COLO668 (cell line): ENCODE measurements at regions not wholly inside any gene's neighbourhood (a gene's known extent, or its start where the extent isn't known, plus 50 kb on each side); places are given as distances from the start of the nearest gene placed in this dataset.
"Not testable (repeated sequence)": the region's sequence is repeated elsewhere in the genome, so short reads cannot be mapped to it uniquely, and the experiment has no call there.

Experiments used
- DNase-seq: peaks from one replicate; lab custom pipeline; 2025; ENCODE audit not compliant: unreplicated experiment; lab: John Stamatoyannopoulos, UW

- DNase-seq: no peak
These were observed 286.8 kb downstream of the MYCN start for GRCh38 chr2:16226943-16227664.

GRCh38 chr2:16226381-16226780, 286.0 kb downstream of the MYCN start:
- no peak for DNase-seq

- DNase-seq: no peak
These were observed 285.2 kb downstream of the MYCN start for GRCh38 chr2:16225545-16225944.

- DNase-seq: no peak
These were observed 284.7 kb downstream of the MYCN start for GRCh38 chr2:16225071-16225470.

GRCh38 chr2:16224298-16225045, 284.1 kb downstream of the MYCN start:
- DNase-seq: no peak

- DNase-seq: no peak
These were observed 283.5 kb downstream of the MYCN start for GRCh38 chr2:16223841-16224177.

- no peak for DNase-seq
These were observed 283.0 kb downstream of the MYCN start for GRCh38 chr2:16223161-16223840.

- DNase-seq: no peak
These were observed 282.0 kb downstream of the MYCN start for GRCh38 chr2:16222326-16222725.

- DNase-seq: no peak
These were observed 281.2 kb downstream of the MYCN start for GRCh38 chr2:16221461-16222010.

- DNase-seq: no peak
These were observed 279.1 kb downstream of the MYCN start for GRCh38 chr2:16219292-16219975.

- DNase-seq: peak; percentile 7
These were observed 278.3 kb downstream of the MYCN start for GRCh38 chr2:16218625-16219024.

GRCh38 chr2:16218161-16218560, 277.8 kb downstream of the MYCN start:
- no peak for DNase-seq

- DNase-seq: not testable (repeated sequence)
These were observed 277.4 kb downstream of the MYCN start for GRCh38 chr2:16217741-16218140.

- DNase-seq: no peak
These were observed 276.9 kb downstream of the MYCN start for GRCh38 chr2:16217291-16217690.

GRCh38 chr2:16216558-16216945, 276.2 kb downstream of the MYCN start:
- no peak for DNase-seq

GRCh38 chr2:16215902-16216557, 275.7 kb downstream of the MYCN start:
- no peak for DNase-seq

GRCh38 chr2:16214861-16215260, 274.5 kb downstream of the MYCN start:
- DNase-seq: no peak

GRCh38 chr2:16214391-16214790, 274.0 kb downstream of the MYCN start:
- DNase-seq: no peak

GRCh38 chr2:16212321-16212720, 272.0 kb downstream of the MYCN start:
- DNase-seq: no peak

- no peak for DNase-seq
These were observed 271.0 kb downstream of the MYCN start for GRCh38 chr2:16211341-16211740.

- no peak for DNase-seq
These were observed 270.5 kb downstream of the MYCN start for GRCh38 chr2:16210841-16211240.
